ENCODE measurements at regions not wholly inside any gene's neighbourhood (a gene's known extent, or its start where the extent isn't known, plus 50 kb on each side); places are given as distances from the start of the nearest gene placed in this dataset.

GRCh38 chr6:22392711-22393110, 95.9 kb upstream of the PRL start:
- intact Hi-C loops (cut with DNase I), result no loop called here
- no peak for DNase-seq (ENCODE audit: low spot score)

- intact Hi-C loops (cut with DNase I), result no loop called here
- DNase-seq (ENCODE audit: low spot score), result no peak
Measured at GRCh38 chr6:22394691-22395090, 97.9 kb upstream of the PRL start.

GRCh38 chr6:22399693-22400092, 102.9 kb upstream of the PRL start:
- intact Hi-C loops (cut with DNase I), result no loop called here
- no peak for DNase-seq (ENCODE audit: low spot score)

GRCh38 chr6:22401206-22401605, 104.4 kb upstream of the PRL start:
- DNase-seq (ENCODE audit: low spot score), result no peak
- intact Hi-C loops (cut with DNase I), result no loop called here

- no peak for DNase-seq (ENCODE audit: low spot score)
- intact Hi-C loops (cut with DNase I), result no loop called here
Measured at GRCh38 chr6:22401932-22402331, 105.1 kb upstream of the PRL start.

- DNase-seq (ENCODE audit: low spot score), result no peak
- intact Hi-C loops (cut with DNase I), result no loop called here
Measured at GRCh38 chr6:22409486-22409885, 112.7 kb upstream of the PRL start.

GRCh38 chr6:22411376-22412105, 114.7 kb upstream of the PRL start:
- intact Hi-C loops (cut with DNase I), result no loop called here
- no peak for DNase-seq (ENCODE audit: low spot score)

GRCh38 chr6:22412994-22413393, 116.2 kb upstream of the PRL start:
- intact Hi-C loops (cut with DNase I), result no loop called here
- DNase-seq (ENCODE audit: low spot score), result no peak

GRCh38 chr6:22413681-22414311, 117.0 kb upstream of the PRL start:
- DNase-seq (ENCODE audit: low spot score), result no peak

GRCh38 chr6:22418714-22419113, 121.9 kb upstream of the PRL start:
- intact Hi-C loops (cut with DNase I), result no loop called here

More at GRCh38 chr6:22413681-22414311, 117.0 kb upstream of the PRL start:
- intact Hi-C loops (cut with DNase I), result no loop called here

GRCh38 chr6:22421198-22421597, 124.4 kb upstream of the PRL start:
- intact Hi-C loops (cut with DNase I), result no loop called here
- no peak for DNase-seq (ENCODE audit: low spot score)

More at GRCh38 chr6:22418714-22419113, 121.9 kb upstream of the PRL start:
- no peak for DNase-seq (ENCODE audit: low spot score)

GRCh38 chr6:22424196-22424595, 127.4 kb upstream of the PRL start:
- DNase-seq (ENCODE audit: low spot score), result no peak
- intact Hi-C loops (cut with DNase I), result no loop called here

- intact Hi-C loops (cut with DNase I), result no loop called here
- DNase-seq (ENCODE audit: low spot score), result no peak
Measured at GRCh38 chr6:22432060-22432459, 135.2 kb upstream of the PRL start.

GRCh38 chr6:22433745-22434144, 135.6 kb upstream of the HDGFL1 start:
- DNase-seq (ENCODE audit: low spot score), result no peak
- intact Hi-C loops (cut with DNase I), result no loop called here

GRCh38 chr6:22435151-22435550, 134.2 kb upstream of the HDGFL1 start:
- intact Hi-C loops (cut with DNase I), result no loop called here
- no peak for DNase-seq (ENCODE audit: low spot score)

GRCh38 chr6:22436134-22436533, 133.2 kb upstream of the HDGFL1 start:
- intact Hi-C loops (cut with DNase I), result no loop called here
- DNase-seq (ENCODE audit: low spot score), result no peak

- no peak for DNase-seq (ENCODE audit: low spot score)
- intact Hi-C loops (cut with DNase I), result no loop called here
Measured at GRCh38 chr6:22437665-22438064, 131.7 kb upstream of the HDGFL1 start.

- no peak for DNase-seq (ENCODE audit: low spot score)
- intact Hi-C loops (cut with DNase I), result no loop called here
Measured at GRCh38 chr6:22442826-22443225, 126.5 kb upstream of the HDGFL1 start.

GRCh38 chr6:22444330-22444729, 125.0 kb upstream of the HDGFL1 start:
- intact Hi-C loops (cut with DNase I), result no loop called here
- no peak for DNase-seq (ENCODE audit: low spot score)

GRCh38 chr6:22445946-22446345, 123.4 kb upstream of the HDGFL1 start:
- intact Hi-C loops (cut with DNase I), result loop anchor here in 1 of 2 donors (5.0 kb wide), 1 partner anchor 1754 kb away; no protein-coding TSS in a partner anchor
- DNase-seq (ENCODE audit: low spot score), result no peak

Measured in posterior vena cava (tissue), 2 donors.